K562 (cell line): ENCODE measurements at regions not wholly inside any gene's neighbourhood (a gene's known extent, or its start where the extent isn't known, plus 50 kb on each side); places are given as distances from the start of the nearest gene placed in this dataset.

ENCODE experiments used
- ADNP ChIP-seq: fragments of 200-800 bp; sonication (Bioruptor generic); IDR thresholded peaks from 2 replicates; pipeline ENCODE4 v1.6.1; 2016; ENCODE audit warnings: missing genetic modification characterization, missing compliant biosample characterization
- ARNT ChIP-seq, 2 experiments: fragments of 450-650 bp; IDR thresholded peaks; 2 replicates each; pipeline ENCODE4 v1.6.1; 2016; ENCODE audit warnings: mild to moderate bottlenecking in 1 of 2
- CBFA2T2 ChIP-seq: fragments of 450-650 bp; conservative IDR thresholded peaks from 2 replicates; pipeline ENCODE4 v1.6.1; 2017; ENCODE audit warnings: mild to moderate bottlenecking
- CBX3 ChIP-seq, 2 experiments: IDR thresholded peaks; 1 replicate in 1 of 2; 2 replicates in 1 of 2; pipeline ENCODE4 v1.6.1; 2012; ENCODE audit warnings: inconsistent platforms in 2 of 2, low read length in 2 of 2, borderline replicate concordance in 1 of 2, control low read depth in 1 of 2
- EHMT2 ChIP-seq: fragments of 450-650 bp; IDR thresholded peaks from 2 replicates; pipeline ENCODE4 v1.6.1; 2018; ENCODE audit warnings: antibody characterized with exemption
- ELF4 ChIP-seq: fragments of 450-650 bp; formaldehyde crosslinking; IDR thresholded peaks from 2 replicates; pipeline ENCODE4 v1.4.0; 2022; ENCODE audit warnings: missing genetic modification characterization
- FOXM1 ChIP-seq, 2 experiments: fragments of 450-650 bp in 1 of 2; sonication (generic) in 1 of 2; formaldehyde crosslinking in 1 of 2; IDR thresholded peaks; 2 replicates each; pipeline versions ENCODE4 v1.6.1 to v1.9.0; 2017 to 2022; ENCODE audit warnings: low read depth in 2 of 2, mild to moderate bottlenecking in 2 of 2, missing genetic modification reagents in 1 of 2, moderate library complexity in 1 of 2
- MAFF ChIP-seq: IDR thresholded peaks from 2 replicates; pipeline ENCODE4 v1.6.1; 2012; ENCODE audit warnings: low read length, improper control_type of control experiment
- MAZ ChIP-seq, 2 experiments: fragments of 450-650 bp in 1 of 2; sonication (generic) in 1 of 2; formaldehyde crosslinking; IDR thresholded peaks in 1 of 2; conservative IDR thresholded peaks in 1 of 2; 2 replicates each; pipeline versions ENCODE4 v1.4.0 to v1.5.0; 2020; ENCODE audit warnings: mild to moderate bottlenecking in 1 of 2, missing genetic modification reagents in 1 of 2
- MYC ChIP-seq, 2 experiments: fragments of 250-450 bp in 1 of 2; sonication (Bioruptor Pico) in 1 of 2; IDR thresholded peaks; 2 replicates each; pipeline versions ENCODE4 v1.5.1 to v1.6.1; 2012 to 2021; ENCODE audit warnings: low read depth in 2 of 2, borderline replicate concordance in 1 of 2, improper control_type of control experiment in 1 of 2, low read length in 1 of 2, mild to moderate bottlenecking in 1 of 2, moderate library complexity in 1 of 2
- RBBP5 ChIP-seq: fragments of 200-600 bp; sonication (generic); IDR thresholded peaks from 2 replicates; pipeline ENCODE4 v1.6.1; 2012; ENCODE audit warnings: borderline replicate concordance, mild to moderate bottlenecking, low read length, control low read depth, inconsistent platforms; ENCODE audit not compliant: insufficient read depth, poor library complexity, severe bottlenecking
- TAL1 ChIP-seq: fragments of 450-650 bp; IDR thresholded peaks from 2 replicates; pipeline ENCODE4 v1.6.1; 2016; ENCODE audit warnings: mild to moderate bottlenecking
- THRAP3 ChIP-seq: fragments of 450-650 bp; IDR thresholded peaks from 2 replicates; pipeline ENCODE4 v1.6.1; 2016; ENCODE audit warnings: mild to moderate bottlenecking, inconsistent platforms, borderline replicate concordance
- YY1 ChIP-seq, 3 experiments: IDR thresholded peaks; 2 replicates each; pipeline ENCODE4 v1.6.1; 2011; ENCODE audit warnings: low read length in 2 of 3, mild to moderate bottlenecking in 2 of 3, moderate library complexity in 2 of 3, borderline replicate concordance in 1 of 3, control low read depth in 1 of 3, low read depth in 1 of 3; ENCODE audit not compliant: insufficient read depth in 3 of 3, insufficient replicate concordance in 2 of 3, control insufficient read depth in 1 of 3, insufficient read length in 1 of 3; ENCODE audit errors: extremely low read depth in 1 of 3
- TF ChIP-seq, protein P1 (sequence below): fragments of 450-650 bp; IDR thresholded peaks from 2 replicates; pipeline ENCODE4 v1.6.1; 2016
- TF ChIP-seq, protein P2 (sequence below): sonication (generic); formaldehyde crosslinking; IDR thresholded peaks from 2 replicates; pipeline ENCODE4 v1.8.1; 2023; ENCODE audit warnings: mild to moderate bottlenecking, missing genetic modification reagents
- TF ChIP-seq, protein P3 (sequence below), 2 experiments: fragments of 450-650 bp in 1 of 2; sonication (generic) in 1 of 2; formaldehyde crosslinking in 1 of 2; IDR thresholded peaks in 1 of 2; conservative IDR thresholded peaks in 1 of 2; 2 replicates each; pipeline versions ENCODE4 v1.6.1 to v1.8.1; 2016 to 2023; ENCODE audit warnings: mild to moderate bottlenecking in 2 of 2, moderate library complexity in 2 of 2, inconsistent platforms in 1 of 2, missing genetic modification reagents in 1 of 2
- TF ChIP-seq, protein P4 (sequence below): sonication (generic); IDR thresholded peaks from 2 replicates; pipeline ENCODE4 v1.6.1; 2016
- TF ChIP-seq, protein P5 (sequence below): fragments of 200-800 bp; sonication (Bioruptor generic); IDR thresholded peaks from 2 replicates; pipeline ENCODE4 v1.6.1; 2017; ENCODE audit warnings: missing genetic modification characterization, missing compliant biosample characterization

DNA sequence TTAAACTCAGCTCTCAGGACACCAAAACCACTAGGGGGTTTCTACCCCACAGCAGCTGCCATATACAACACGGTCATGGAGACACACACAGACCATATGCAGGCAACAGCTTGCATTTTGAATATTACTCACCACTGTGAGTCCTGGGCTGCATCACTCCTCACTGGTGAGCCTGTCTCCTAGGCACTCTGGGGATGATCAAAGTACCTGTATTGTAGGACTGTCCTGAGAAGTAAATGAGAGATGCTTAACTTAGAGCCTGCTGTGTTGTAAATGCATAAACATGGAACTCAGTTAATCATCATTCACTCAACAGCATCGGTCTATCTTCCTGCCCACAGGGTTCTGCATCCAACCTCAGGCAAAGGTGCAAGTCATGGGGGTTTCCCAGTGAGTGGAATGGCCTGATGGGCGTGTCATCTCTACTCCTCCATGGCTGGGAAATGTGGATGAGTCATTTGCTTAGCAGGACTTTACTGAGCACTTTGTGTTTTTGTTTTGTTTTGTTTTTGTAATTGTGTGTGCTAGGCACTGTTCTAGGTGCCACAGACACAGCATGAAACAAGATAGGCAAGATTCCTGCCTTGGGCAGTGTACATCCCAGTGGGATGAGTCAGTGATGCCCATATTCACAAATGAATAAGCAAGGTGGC is 1141.2 kb upstream of the TMEM132C start (continued):
- TF ChIP-seq ADNP (tag) (0 out of 2 replicates have a peak, but pooled peaks have one; percentile 16), CBFA2T2 (peak; percentile 56), CBX3 (IDR thresholded peaks at IDR 0.05; ENCODE audit: borderline replicate concordance in 1 of 2, low read length in 2 of 2) (peak in 1 of 2 experiments; percentile 67; a peak in 1 of 3 replicates), MAZ (CRISPR knock-in tag; conservative IDR thresholded peaks at IDR 0.05 in 1 of 2, IDR thresholded peaks at IDR 0.05 in 1 of 2) (peak; percentile 16 to 57; a peak in 1 of 4 replicates), FOXM1 (IDR thresholded peaks at IDR 0.05; ENCODE audit: low read depth) (no peak; the same call in 1 of the 2 replicates), FOXM1 (CRISPR knock-in tag; IDR thresholded peaks at IDR 0.05; ENCODE audit: low read depth) (no peak), ARNT (IDR thresholded peaks at IDR 0.05) (peak in 1 of 2 experiments; percentile 77; a peak in 1 of 4 replicates), YY1 (IDR thresholded peaks at IDR 0.05; ENCODE audit: borderline replicate concordance in 1 of 3, control insufficient read depth in 1 of 3, extremely low read depth in 1 of 3, insufficient read depth in 3 of 3, insufficient read length in 1 of 3, insufficient replicate concordance in 2 of 3, low read depth in 1 of 3, low read length in 2 of 3) (no peak), THRAP3 (no peak), ELF4 (CRISPR knock-in tag) (no peak), MYC (IDR thresholded peaks at IDR 0.05; ENCODE audit: low read depth, low read length) (0 out of 2 replicates have a peak, but pooled peaks have one; percentile 10), MYC (CRISPR knock-in tag; IDR thresholded peaks at IDR 0.05; ENCODE audit: borderline replicate concordance, low read depth) (no peak), TAL1 (peak; percentile 74), RBBP5 (peak; percentile 13), MAFF (peak; percentile 82), EHMT2 (peak; percentile 85)
- TF ChIP-seq, protein P1, sequence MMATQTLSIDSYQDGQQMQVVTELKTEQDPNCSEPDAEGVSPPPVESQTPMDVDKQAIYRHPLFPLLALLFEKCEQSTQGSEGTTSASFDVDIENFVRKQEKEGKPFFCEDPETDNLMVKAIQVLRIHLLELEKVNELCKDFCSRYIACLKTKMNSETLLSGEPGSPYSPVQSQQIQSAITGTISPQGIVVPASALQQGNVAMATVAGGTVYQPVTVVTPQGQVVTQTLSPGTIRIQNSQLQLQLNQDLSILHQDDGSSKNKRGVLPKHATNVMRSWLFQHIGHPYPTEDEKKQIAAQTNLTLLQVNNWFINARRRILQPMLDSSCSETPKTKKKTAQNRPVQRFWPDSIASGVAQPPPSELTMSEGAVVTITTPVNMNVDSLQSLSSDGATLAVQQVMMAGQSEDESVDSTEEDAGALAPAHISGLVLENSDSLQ: peak; percentile 87
- TF ChIP-seq, protein P2, sequence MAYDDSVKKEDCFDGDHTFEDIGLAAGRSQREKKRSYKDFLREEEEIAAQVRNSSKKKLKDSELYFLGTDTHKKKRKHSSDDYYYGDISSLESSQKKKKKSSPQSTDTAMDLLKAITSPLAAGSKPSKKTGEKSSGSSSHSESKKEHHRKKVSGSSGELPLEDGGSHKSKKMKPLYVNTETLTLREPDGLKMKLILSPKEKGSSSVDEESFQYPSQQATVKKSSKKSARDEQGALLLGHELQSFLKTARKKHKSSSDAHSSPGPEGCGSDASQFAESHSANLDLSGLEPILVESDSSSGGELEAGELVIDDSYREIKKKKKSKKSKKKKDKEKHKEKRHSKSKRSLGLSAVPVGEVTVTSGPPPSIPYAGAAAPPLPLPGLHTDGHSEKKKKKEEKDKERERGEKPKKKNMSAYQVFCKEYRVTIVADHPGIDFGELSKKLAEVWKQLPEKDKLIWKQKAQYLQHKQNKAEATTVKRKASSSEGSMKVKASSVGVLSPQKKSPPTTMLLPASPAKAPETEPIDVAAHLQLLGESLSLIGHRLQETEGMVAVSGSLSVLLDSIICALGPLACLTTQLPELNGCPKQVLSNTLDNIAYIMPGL: no peak
- TF ChIP-seq, protein P3, sequence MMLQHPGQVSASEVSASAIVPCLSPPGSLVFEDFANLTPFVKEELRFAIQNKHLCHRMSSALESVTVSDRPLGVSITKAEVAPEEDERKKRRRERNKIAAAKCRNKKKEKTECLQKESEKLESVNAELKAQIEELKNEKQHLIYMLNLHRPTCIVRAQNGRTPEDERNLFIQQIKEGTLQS (IDR thresholded peaks at IDR 0.05): peak; percentile 95
- TF ChIP-seq, protein P3 (CRISPR knock-in tag; conservative IDR thresholded peaks at IDR 0.05): peak; percentile 93
- TF ChIP-seq, protein P4, sequence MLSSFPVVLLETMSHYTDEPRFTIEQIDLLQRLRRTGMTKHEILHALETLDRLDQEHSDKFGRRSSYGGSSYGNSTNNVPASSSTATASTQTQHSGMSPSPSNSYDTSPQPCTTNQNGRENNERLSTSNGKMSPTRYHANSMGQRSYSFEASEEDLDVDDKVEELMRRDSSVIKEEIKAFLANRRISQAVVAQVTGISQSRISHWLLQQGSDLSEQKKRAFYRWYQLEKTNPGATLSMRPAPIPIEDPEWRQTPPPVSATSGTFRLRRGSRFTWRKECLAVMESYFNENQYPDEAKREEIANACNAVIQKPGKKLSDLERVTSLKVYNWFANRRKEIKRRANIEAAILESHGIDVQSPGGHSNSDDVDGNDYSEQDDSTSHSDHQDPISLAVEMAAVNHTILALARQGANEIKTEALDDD: peak; percentile 17; the same call in 1 of the 2 replicates
- TF ChIP-seq, protein P5, sequence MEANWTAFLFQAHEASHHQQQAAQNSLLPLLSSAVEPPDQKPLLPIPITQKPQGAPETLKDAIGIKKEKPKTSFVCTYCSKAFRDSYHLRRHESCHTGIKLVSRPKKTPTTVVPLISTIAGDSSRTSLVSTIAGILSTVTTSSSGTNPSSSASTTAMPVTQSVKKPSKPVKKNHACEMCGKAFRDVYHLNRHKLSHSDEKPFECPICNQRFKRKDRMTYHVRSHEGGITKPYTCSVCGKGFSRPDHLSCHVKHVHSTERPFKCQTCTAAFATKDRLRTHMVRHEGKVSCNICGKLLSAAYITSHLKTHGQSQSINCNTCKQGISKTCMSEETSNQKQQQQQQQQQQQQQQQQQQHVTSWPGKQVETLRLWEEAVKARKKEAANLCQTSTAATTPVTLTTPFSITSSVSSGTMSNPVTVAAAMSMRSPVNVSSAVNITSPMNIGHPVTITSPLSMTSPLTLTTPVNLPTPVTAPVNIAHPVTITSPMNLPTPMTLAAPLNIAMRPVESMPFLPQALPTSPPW (CRISPR knock-in tag): peak; percentile 43
